Prostate gland (tissue), 2 donors: ENCODE measurements at regions not wholly inside any gene's neighbourhood (a gene's known extent, or its start where the extent isn't known, plus 50 kb on each side); places are given as distances from the start of the nearest gene placed in this dataset.

Experiments used
- DNase-seq: peaks from one replicate; pipeline ENCODE4 v3.0.0-alpha.2; 2019; ENCODE audit warnings: low spot score
- H3K27ac ChIP-seq, 2 donors: fragments of 200-600 bp; sonication (generic); 2 replicates each; pipeline ENCODE4 v1.5.1; 2017 to 2019
- H3K27me3 ChIP-seq: fragments of 200-600 bp; sonication (generic); replicated peaks from 2 replicates; pipeline ENCODE4 v1.5.1; 2019; ENCODE audit not compliant: insufficient read depth
- H3K36me3 ChIP-seq, 2 donors: fragments of 200-600 bp; sonication (generic); 1 replicate in 1 of 2; 2 replicates in 1 of 2; pipeline versions ENCODE4 v1.5.1 to v1.8.1; 2017 to 2019
- H3K4me1 ChIP-seq: fragments of 200-600 bp; sonication (generic); replicated peaks from 2 replicates; pipeline ENCODE4 v1.5.1; 2019
- H3K4me3 ChIP-seq, 2 donors: fragments of 200-600 bp; sonication (generic); 2 replicates each; pipeline ENCODE4 v1.5.1; 2017 to 2019
- H3K9me3 ChIP-seq: fragments of 200-600 bp; sonication (generic); 2 replicates; pipeline ENCODE4 v1.5.1; 2017
- POLR2A ChIP-seq: fragments of 450-650 bp; IDR thresholded peaks from one replicate; pipeline ENCODE4 v1.6.1; 2016; ENCODE audit warnings: antibody characterized with exemption, mild to moderate bottlenecking
- POLR2AphosphoS5 ChIP-seq: sonication (generic); formaldehyde crosslinking; IDR thresholded peaks from one replicate; pipeline ENCODE4 v1.6.1; 2017; ENCODE audit warnings: antibody characterized with exemption
- WGBS: methylation state at CpG from one replicate; pipeline ENCODE4 v1.1.5; 2018; 5-methylcytosine and 5-hydroxymethylcytosine counted together
- intact Hi-C: fragments of 100-400 bp; cut with DNase I; formaldehyde crosslinking; loops from one replicate; pipeline ENCODE4 v1.14.2; 2022
- TF ChIP-seq, protein P1 (sequence below), 4 experiments: fragments of 200-600 bp in 2 of 4; fragments of 450-650 bp in 2 of 4; sonication (generic) in 2 of 4; IDR thresholded peaks; 1 replicate in 3 of 4; 2 replicates in 1 of 4; pipeline ENCODE4 v1.5.1; 2016 to 2019; ENCODE audit warnings: antibody characterized with exemption in 4 of 4, mild to moderate bottlenecking in 2 of 4, moderate library complexity in 2 of 4

DNA sequence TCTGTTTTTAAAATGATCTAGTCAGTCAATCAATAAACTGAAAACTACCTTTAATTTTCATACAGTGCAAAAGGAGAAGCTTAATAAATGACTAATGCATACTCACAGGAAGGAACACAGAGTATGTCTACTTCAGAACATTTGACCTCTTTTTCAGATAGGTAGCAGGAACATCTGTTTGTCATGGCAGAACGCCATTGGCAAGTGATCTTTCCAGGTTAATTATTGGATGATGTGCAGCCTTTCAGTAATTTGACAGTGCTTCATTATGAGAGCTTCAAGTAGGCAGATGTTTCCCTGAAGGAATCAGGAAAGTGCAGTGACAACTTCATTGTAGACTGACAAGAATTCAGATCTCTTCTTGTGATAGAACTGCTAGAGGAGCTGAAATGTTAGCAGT is 325.0 kb downstream of the OTOL1 start:
- intact Hi-C loops, result no loop called here
- H3K27ac ChIP-seq, result no peak overlapping the region
- no peaks in the 10 kb centered on the region for H3K27me3 ChIP-seq
- no peaks in the 10 kb centered on the region for H3K9me3 ChIP-seq
- no peak overlapping the region for H3K4me3 ChIP-seq
- no peak for DNase-seq
- no peaks in the 10 kb centered on the region for H3K4me1 ChIP-seq
- H3K36me3 ChIP-seq, result no peaks in the 10 kb centered on the region
- WGBS, result 52% methylated on average over 1 of the region's 1 CpG
- TF ChIP-seq, protein P1, sequence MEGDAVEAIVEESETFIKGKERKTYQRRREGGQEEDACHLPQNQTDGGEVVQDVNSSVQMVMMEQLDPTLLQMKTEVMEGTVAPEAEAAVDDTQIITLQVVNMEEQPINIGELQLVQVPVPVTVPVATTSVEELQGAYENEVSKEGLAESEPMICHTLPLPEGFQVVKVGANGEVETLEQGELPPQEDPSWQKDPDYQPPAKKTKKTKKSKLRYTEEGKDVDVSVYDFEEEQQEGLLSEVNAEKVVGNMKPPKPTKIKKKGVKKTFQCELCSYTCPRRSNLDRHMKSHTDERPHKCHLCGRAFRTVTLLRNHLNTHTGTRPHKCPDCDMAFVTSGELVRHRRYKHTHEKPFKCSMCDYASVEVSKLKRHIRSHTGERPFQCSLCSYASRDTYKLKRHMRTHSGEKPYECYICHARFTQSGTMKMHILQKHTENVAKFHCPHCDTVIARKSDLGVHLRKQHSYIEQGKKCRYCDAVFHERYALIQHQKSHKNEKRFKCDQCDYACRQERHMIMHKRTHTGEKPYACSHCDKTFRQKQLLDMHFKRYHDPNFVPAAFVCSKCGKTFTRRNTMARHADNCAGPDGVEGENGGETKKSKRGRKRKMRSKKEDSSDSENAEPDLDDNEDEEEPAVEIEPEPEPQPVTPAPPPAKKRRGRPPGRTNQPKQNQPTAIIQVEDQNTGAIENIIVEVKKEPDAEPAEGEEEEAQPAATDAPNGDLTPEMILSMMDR (IDR thresholded peaks at IDR 0.05), result no peak
- TF ChIP-seq POLR2AphosphoS5 (no peak), POLR2A (no peak)

DNA sequence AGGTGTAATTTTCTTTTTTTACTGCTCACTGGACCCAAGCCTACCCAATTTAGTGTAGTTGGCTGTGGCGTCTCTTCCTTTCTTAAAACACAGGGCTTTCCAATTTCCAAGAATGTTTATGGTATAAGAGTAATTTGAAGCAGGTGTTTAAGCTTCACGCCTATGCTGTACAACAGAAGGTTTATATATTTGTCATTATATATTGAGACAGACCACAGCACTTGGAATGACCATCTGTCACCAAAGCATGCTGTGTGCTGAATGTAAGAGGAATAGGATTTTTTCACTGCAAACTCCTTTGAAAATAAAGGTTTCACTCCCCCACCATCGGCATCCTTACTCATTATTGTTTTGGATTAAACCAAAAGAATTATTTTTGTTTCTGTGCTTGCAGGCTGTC is 325.7 kb downstream of the OTOL1 start:
- TF ChIP-seq POLR2AphosphoS5, result no peak
- TF ChIP-seq, protein P1 (IDR thresholded peaks at IDR 0.05), result no peak
- no peak for TF ChIP-seq POLR2A
- H3K36me3 ChIP-seq, result no peaks in the 10 kb centered on the region
- no peaks in the 10 kb centered on the region for H3K4me1 ChIP-seq
- no peak for DNase-seq
- H3K9me3 ChIP-seq, result no peaks in the 10 kb centered on the region
- intact Hi-C loops, result no loop called here
- H3K4me3 ChIP-seq, result no peak overlapping the region
- WGBS, result 40% methylated on average over 3 of the region's 3 CpGs
- no peak overlapping the region for H3K27ac ChIP-seq
- H3K27me3 ChIP-seq, result no peaks in the 10 kb centered on the region

DNA sequence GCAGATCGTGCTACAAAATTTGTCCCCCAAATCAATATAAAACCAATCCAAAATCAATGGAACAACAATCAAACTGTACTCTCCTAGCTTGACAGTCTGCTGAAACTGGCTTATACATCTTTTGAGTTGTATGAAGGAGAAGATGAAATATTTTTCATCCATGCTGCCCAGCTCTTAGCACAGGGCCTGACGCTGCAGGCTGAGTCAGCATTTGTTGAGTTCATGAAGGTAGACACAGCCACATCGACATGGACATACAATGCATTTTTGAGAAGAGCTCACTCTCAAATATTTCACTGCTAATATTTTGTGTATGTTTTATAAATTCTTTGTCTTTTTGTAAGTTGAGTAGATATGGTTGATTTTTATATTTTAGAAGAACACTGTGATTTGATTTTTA is 327.3 kb downstream of the OTOL1 start:
- H3K27me3 ChIP-seq, result no peaks in the 10 kb centered on the region
- no peak for TF ChIP-seq POLR2A
- no peak for TF ChIP-seq POLR2AphosphoS5
- TF ChIP-seq, protein P1 (IDR thresholded peaks at IDR 0.05), result no peak
- no peaks in the 10 kb centered on the region for H3K36me3 ChIP-seq
- WGBS, result 92% methylated on average over 3 of the region's 3 CpGs
- no peaks in the 10 kb centered on the region for H3K4me1 ChIP-seq
- no peak for DNase-seq
- intact Hi-C loops, result no loop called here
- H3K9me3 ChIP-seq, result no peaks in the 10 kb centered on the region
- no peak overlapping the region for H3K27ac ChIP-seq
- no peak overlapping the region for H3K4me3 ChIP-seq

DNA sequence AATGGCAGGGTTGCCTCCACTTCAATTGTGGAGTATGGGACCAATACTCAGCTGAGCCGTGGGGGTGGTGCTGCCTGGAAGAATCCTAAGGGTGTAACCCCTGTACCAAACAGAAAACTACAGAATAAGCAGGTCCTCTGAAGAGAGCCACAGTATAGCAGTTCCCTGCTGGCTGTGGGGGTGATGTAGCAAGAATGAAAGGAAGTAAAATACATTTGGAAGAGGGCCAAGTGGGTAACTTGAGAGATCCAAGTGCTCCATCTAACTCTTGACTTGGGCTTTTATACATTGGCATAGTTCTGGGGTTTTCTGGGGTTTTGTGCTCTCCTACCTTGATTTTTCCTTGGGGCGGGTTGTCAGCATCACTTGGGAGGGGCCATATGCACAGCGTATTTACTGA is 341.4 kb downstream of the OTOL1 start:
- WGBS, result 85% methylated on average over 3 of the region's 3 CpGs
- H3K4me3 ChIP-seq, result no peak overlapping the region
- H3K27ac ChIP-seq, result no peak overlapping the region
- no peak for DNase-seq
- no peaks in the 10 kb centered on the region for H3K4me1 ChIP-seq
- no peaks in the 10 kb centered on the region for H3K9me3 ChIP-seq
- TF ChIP-seq POLR2A (no peak), POLR2AphosphoS5 (no peak)
- TF ChIP-seq, protein P1 (IDR thresholded peaks at IDR 0.05), result no peak
- H3K27me3 ChIP-seq, result no peaks in the 10 kb centered on the region
- intact Hi-C loops, result no loop called here
- H3K36me3 ChIP-seq, result no peaks in the 10 kb centered on the region

DNA sequence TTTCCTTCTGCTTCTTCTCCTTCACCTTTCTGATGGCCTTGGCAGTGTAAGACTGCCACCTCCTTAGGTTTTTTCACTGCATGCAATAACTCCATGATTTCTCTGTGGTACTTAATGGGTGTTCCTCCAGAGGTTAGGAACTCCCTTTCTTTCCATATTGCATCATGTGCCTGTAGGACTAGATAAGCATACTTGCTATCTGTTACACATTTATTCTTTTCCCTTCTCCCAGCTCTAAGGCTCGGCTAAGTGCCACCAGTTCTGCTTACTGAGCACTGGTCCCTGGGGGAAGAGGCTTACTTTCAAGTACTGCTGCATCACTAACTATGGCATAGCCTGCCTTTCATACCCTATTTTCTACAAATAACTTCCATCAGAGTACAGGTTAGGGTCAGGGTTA is 351.8 kb downstream of the OTOL1 start:
- no peak for DNase-seq
- Histone ChIP-seq H3K27ac (no peak overlapping the region), H3K4me1 (no peaks in the 10 kb centered on the region), H3K9me3 (no peaks in the 10 kb centered on the region), H3K36me3 (no peaks in the 10 kb centered on the region), H3K4me3 (no peak overlapping the region), H3K27me3 (no peaks in the 10 kb centered on the region)
- intact Hi-C loops, result no loop called here
- 100% methylated on average over 1 of the region's 1 CpG for whole genome bisulfite sequencing
- TF ChIP-seq POLR2AphosphoS5 (no peak), POLR2A (no peak)
- TF ChIP-seq, protein P1 (IDR thresholded peaks at IDR 0.05), result no peak
